ENCODE measurements at regions not wholly inside any gene's neighbourhood (a gene's known extent, or its start where the extent isn't known, plus 50 kb on each side); places are given as distances from the start of the nearest gene placed in this dataset.

DNA sequence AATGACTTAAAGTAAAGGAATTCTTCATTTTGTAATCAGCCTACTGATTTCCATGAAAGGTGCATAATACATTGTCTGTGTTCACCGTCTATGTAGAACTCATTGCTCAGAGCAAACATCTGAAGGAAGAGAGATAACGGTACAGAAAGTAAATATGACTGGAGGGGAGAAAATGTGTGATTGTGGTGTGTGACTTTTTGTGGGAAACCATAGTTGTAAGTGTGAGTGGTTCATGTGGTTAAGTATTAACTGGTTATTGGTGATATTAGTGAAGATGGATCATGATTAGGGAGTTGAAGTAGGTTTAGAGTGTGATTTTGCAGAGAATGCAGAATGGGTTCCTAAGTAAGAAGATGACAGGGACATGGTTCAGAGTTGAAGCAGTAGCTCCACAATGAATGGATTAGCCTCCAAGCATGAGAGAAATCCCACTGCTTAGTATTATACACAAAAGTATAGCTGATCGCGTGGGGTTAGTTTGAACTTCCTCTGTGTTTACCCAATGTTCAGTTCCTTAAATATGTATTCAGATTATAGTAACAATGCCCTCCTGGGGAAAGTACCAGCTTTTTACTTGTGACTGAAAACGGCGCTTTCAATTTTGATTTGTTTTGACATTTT, 368.9 kb downstream of the UTRN start:
- ATAC-seq (peak; percentile 76), DNase-seq (no peak)
- Mint-ChIP-seq H3K4me1 (ENCODE audit: low read depth) (peaks cover 45% of the 10 kb centered on the region), H3K27ac (peak overlapping the region; percentile 79), H3K27me3 (no peaks in the 10 kb centered on the region), H3K36me3 (ENCODE audit: low read depth) (peaks cover 5% of the 10 kb centered on the region), H3K4me3 (peak overlapping the region; percentile 54), H3K9me3 (peaks cover 5% of the 10 kb centered on the region)
- intact Hi-C loops (cut with micrococcal nuclease): no loop called here
- CTCF ChIA-PET: interaction anchor here (1.2 to 6.6 kb wide), 3 partner anchors 17 to 68 kb away, joined by 3 to 34 read pairs (median 3); no protein-coding TSS in a partner anchor
- POLR2A ChIA-PET: no interaction called here
- TF ChIP-seq, protein P1, sequence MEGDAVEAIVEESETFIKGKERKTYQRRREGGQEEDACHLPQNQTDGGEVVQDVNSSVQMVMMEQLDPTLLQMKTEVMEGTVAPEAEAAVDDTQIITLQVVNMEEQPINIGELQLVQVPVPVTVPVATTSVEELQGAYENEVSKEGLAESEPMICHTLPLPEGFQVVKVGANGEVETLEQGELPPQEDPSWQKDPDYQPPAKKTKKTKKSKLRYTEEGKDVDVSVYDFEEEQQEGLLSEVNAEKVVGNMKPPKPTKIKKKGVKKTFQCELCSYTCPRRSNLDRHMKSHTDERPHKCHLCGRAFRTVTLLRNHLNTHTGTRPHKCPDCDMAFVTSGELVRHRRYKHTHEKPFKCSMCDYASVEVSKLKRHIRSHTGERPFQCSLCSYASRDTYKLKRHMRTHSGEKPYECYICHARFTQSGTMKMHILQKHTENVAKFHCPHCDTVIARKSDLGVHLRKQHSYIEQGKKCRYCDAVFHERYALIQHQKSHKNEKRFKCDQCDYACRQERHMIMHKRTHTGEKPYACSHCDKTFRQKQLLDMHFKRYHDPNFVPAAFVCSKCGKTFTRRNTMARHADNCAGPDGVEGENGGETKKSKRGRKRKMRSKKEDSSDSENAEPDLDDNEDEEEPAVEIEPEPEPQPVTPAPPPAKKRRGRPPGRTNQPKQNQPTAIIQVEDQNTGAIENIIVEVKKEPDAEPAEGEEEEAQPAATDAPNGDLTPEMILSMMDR (IDR thresholded peaks at IDR 0.05): no peak

DNA sequence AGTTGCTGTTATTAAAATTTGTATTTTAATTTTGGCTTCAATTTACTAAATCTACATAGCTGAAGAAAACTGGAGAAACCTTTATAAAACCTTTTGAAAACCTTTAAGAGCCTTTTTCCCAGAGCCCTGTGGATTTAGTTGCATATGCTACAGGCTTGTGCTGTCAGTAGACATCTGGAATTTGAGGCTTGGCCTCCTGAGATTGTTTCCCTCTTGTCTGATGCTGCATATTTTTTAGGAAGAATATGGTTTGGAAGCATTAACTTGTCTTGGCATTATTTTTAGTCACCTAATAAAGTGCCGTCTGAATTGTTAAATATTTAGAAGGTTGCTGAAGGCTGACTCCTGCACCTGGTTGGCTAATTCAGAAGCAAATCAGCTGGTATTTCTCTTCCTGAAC, 369.4 kb downstream of the UTRN start:
- Mint-ChIP-seq H3K27ac (no peak overlapping the region), H3K4me3 (no peak overlapping the region), H3K36me3 (ENCODE audit: low read depth) (peaks cover 2% of the 10 kb centered on the region), H3K4me1 (ENCODE audit: low read depth) (peaks cover 50% of the 10 kb centered on the region), H3K27me3 (no peaks in the 10 kb centered on the region), H3K9me3 (peaks cover 3% of the 10 kb centered on the region)
- POLR2A ChIA-PET: no interaction called here
- DNase-seq (no peak), ATAC-seq (no peak)
- CTCF ChIA-PET: interaction anchor here (1.2 to 6.6 kb wide), 4 partner anchors 9 to 69 kb away, joined by 3 to 34 read pairs (median 3); no protein-coding TSS in a partner anchor
- TF ChIP-seq, protein P1 (IDR thresholded peaks at IDR 0.05): no peak
- intact Hi-C loops (cut with micrococcal nuclease): no loop called here

DNA sequence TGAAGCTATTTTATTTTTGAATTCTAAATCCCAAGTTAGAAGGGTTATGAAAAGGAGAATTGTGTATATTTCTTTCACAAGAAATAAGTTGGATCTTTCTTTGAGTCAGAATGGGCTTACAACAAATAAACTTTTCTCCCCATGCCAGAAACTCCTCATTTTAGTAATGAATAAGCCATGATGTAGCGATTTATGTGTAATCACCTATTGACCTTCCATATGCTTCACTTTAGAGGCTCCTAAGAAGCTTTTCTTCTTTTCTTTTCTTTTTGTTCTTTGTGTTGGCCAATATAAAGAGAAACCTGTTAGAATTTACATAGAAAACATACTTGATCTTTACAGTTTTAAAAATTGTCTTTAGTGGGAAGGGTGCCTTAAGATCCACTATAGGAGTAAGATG, 370.2 kb downstream of the UTRN start:
- H3K4me3 Mint-ChIP-seq: no peak overlapping the region
- CTCF ChIA-PET: interaction anchor here (1.0 to 6.6 kb wide), 4 partner anchors 9 to 70 kb away, joined by 3 to 34 read pairs (median 3); no protein-coding TSS in a partner anchor
- no peaks in the 10 kb centered on the region for H3K27me3 Mint-ChIP-seq
- no peak overlapping the region for H3K27ac Mint-ChIP-seq
- H3K36me3 Mint-ChIP-seq (ENCODE audit: low read depth): no peaks in the 10 kb centered on the region
- intact Hi-C loops (cut with micrococcal nuclease): no loop called here
- ATAC-seq (no peak), DNase-seq (no peak)
- no peaks in the 10 kb centered on the region for H3K9me3 Mint-ChIP-seq
- POLR2A ChIA-PET: no interaction called here
- H3K4me1 Mint-ChIP-seq (ENCODE audit: low read depth): peaks cover 58% of the 10 kb centered on the region
- TF ChIP-seq, protein P1 (IDR thresholded peaks at IDR 0.05): no peak

DNA sequence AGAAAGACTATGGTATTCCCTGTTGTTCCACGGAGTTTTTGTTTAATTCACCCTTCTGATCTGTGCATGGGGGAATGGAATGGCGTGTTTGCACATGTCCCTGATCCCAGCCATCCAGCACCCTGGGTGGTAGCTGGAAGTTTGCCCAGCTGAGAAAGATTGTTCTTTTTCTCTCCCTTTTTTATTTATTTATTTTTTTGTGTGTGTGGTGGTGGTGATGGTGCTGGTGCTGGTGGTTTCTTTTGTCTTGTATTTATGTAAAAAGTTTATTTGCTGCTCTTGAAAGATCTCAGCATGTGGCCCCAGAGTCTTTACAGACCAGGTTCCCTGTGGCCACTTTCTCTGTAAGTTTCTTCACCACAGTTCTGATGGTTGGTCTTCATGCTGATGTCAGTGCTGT, 372.6 kb downstream of the UTRN start:
- Mint-ChIP-seq H3K9me3 (no peaks in the 10 kb centered on the region), H3K36me3 (ENCODE audit: low read depth) (no peaks in the 10 kb centered on the region), H3K4me1 (ENCODE audit: low read depth) (peaks cover 62% of the 10 kb centered on the region), H3K27me3 (no peaks in the 10 kb centered on the region), H3K4me3 (no peak overlapping the region), H3K27ac (no peak overlapping the region)
- DNase-seq (no peak), ATAC-seq (no peak)
- CTCF ChIA-PET: interaction anchor here (2.2 to 6.6 kb wide), 2 partner anchors 11 to 72 kb away, joined by 5 to 34 read pairs; no protein-coding TSS in a partner anchor
- TF ChIP-seq, protein P1 (IDR thresholded peaks at IDR 0.05): no peak
- intact Hi-C loops (cut with micrococcal nuclease): no loop called here
- POLR2A ChIA-PET: no interaction called here
